ENCODE measurements at regions not wholly inside any gene's neighbourhood (a gene's known extent, or its start where the extent isn't known, plus 50 kb on each side); places are given as distances from the start of the nearest gene placed in this dataset.

GRCh38 chr15:78702609-78703333 lies 61.8 kb upstream of the CHRNB4 start:
- no peaks in the 10 kb centered on the region for H3K4me1 ChIP-seq (replicated peaks in 1 of 2; ENCODE audit: control insufficient read depth in 2 of 2, insufficient read depth in 2 of 2, low read length in 2 of 2)
- H3K79me2 ChIP-seq (ENCODE audit: control insufficient read depth, insufficient read depth, low read length): no peaks in the 10 kb centered on the region
- intact Hi-C loops (cut with micrococcal nuclease) (no loop called here), in situ Hi-C loops (cut with MboI) (no loop called here)
- POLR2A ChIA-PET: interaction anchor here (0.6 kb wide), 1 partner anchor 71 kb away, joined by 3 read pairs; no protein-coding TSS in a partner anchor
- H3K27ac ChIP-seq (ENCODE audit: extremely low read depth, low read depth, low read length): no peak overlapping the region
- no TSS peak for BruUV-seq (replicated peaks)
- H4K20me1 ChIP-seq (replicated peaks; ENCODE audit: control insufficient read depth, insufficient read depth, low read length): no peaks in the 10 kb centered on the region
- H3K9ac ChIP-seq (ENCODE audit: insufficient read depth in 1 of 2, low read depth in 2 of 2, low read length in 2 of 2): no peak overlapping the region
- no peaks in the 10 kb centered on the region for H3K9me1 ChIP-seq (ENCODE audit: control insufficient read depth, insufficient read depth, low read length)
- H3K4me3 ChIP-seq: no peak overlapping the region
- ATAC-seq (no peak), DNase-seq (ENCODE audit: extremely low read depth in 1 of 4, low spot score in 3 of 4) (no peak), FAIRE-seq (no peak)
- H3K9me3 ChIP-seq (replicated peaks; ENCODE audit: control insufficient read depth, insufficient read depth, low read depth, low read length): no peaks in the 10 kb centered on the region
- H3K36me3 ChIP-seq (ENCODE audit: control insufficient read depth, insufficient read depth, low read length): no peaks in the 10 kb centered on the region
- TF ChIP-seq E2F8 (IDR thresholded peaks at IDR 0.05; ENCODE audit: low read depth, partially characterized antibody): no peak
- TF ChIP-seq ZNF12 (CRISPR knock-in tag; IDR thresholded peaks at IDR 0.05): no peak
- no peak for TF ChIP-seq SRSF3 (IDR thresholded peaks at IDR 0.05; ENCODE audit: insufficient read depth, low read length)
- no peak for TF ChIP-seq CBFA2T2 (conservative IDR thresholded peaks at IDR 0.05)
- no peak for TF ChIP-seq ZNF780A (CRISPR knock-in tag; IDR thresholded peaks at IDR 0.05)
- no peak for TF ChIP-seq CEBPZ (IDR thresholded peaks at IDR 0.05; ENCODE audit: borderline replicate concordance, low read depth, low read length)
- no peak for TF ChIP-seq ZC3H11A (IDR thresholded peaks at IDR 0.05; ENCODE audit: low read depth, low read length)
- TF ChIP-seq EP300 (IDR thresholded peaks at IDR 0.05; ENCODE audit: low read length): no peak
- TF ChIP-seq RBM17 (IDR thresholded peaks at IDR 0.05; ENCODE audit: borderline replicate concordance, low read depth, low read length): no peak
- TF ChIP-seq MEF2A (IDR thresholded peaks at IDR 0.05; ENCODE audit: control insufficient read depth, low read depth, low read length): no peak
- no peak overlapping the region for H3K4me2 ChIP-seq (ENCODE audit: insufficient read depth, low read length)
- CTCF ChIA-PET (ENCODE audit: low intra/inter-chr PET ratio): no interaction called here
- H3K27me3 ChIP-seq (ENCODE audit: control insufficient read depth in 2 of 2, insufficient read depth in 2 of 2, low read length in 2 of 2): no peaks in the 10 kb centered on the region; a peak in 2 of 5 replicates
- no peak overlapping the region for H2AFZ ChIP-seq (ENCODE audit: low read depth, low read length)

Measured in K562 (cell line).